Renal cortex interstitium (tissue), 11 donors: ENCODE measurements at regions not wholly inside any gene's neighbourhood (a gene's known extent, or its start where the extent isn't known, plus 50 kb on each side); places are given as distances from the start of the nearest gene placed in this dataset.

Source experiments
- DNase-seq, 11 donors: peaks; one replicate each; pipeline ENCODE4 v3.0.0-alpha.2; 2013; ENCODE audit warnings: low read depth in 9 of 11, low spot score in 4 of 11; ENCODE audit errors: extremely low read depth in 1 of 11

- no peak for DNase-seq
These were observed 170.4 kb downstream of the ZDHHC21 start for GRCh38 chr9:14522627-14523379.

- no peak for DNase-seq
These were observed 172.9 kb downstream of the ZDHHC21 start for GRCh38 chr9:14520341-14520740.

GRCh38 chr9:14517154-14517906 is 175.9 kb downstream of the ZDHHC21 start:
- DNase-seq: no peak

- no peak for DNase-seq
These were observed 176.6 kb downstream of the ZDHHC21 start for GRCh38 chr9:14516656-14517055.

GRCh38 chr9:14515571-14516198 is 177.5 kb downstream of the ZDHHC21 start:
- DNase-seq: no peak

- DNase-seq: no peak
These were observed 178.2 kb downstream of the ZDHHC21 start for GRCh38 chr9:14515049-14515448.

GRCh38 chr9:14512942-14513341 is 180.3 kb downstream of the ZDHHC21 start:
- DNase-seq: no peak

GRCh38 chr9:14511452-14511851 is 181.8 kb downstream of the ZDHHC21 start:
- DNase-seq: no peak

- DNase-seq: no peak
These were observed 184.3 kb downstream of the ZDHHC21 start for GRCh38 chr9:14508884-14509283.

- no peak for DNase-seq
These were observed 187.4 kb upstream of the NFIB start for GRCh38 chr9:14501366-14501765.

- DNase-seq: no peak
These were observed 186.8 kb upstream of the NFIB start for GRCh38 chr9:14500705-14501104.

- DNase-seq: no peak
These were observed 186.0 kb upstream of the NFIB start for GRCh38 chr9:14499976-14500375.

GRCh38 chr9:14498824-14499223 is 184.9 kb upstream of the NFIB start:
- DNase-seq: no peak

GRCh38 chr9:14497476-14497875 is 183.5 kb upstream of the NFIB start:
- DNase-seq: no peak

GRCh38 chr9:14488421-14489190 is 174.7 kb upstream of the NFIB start:
- DNase-seq: peak in 1 of 11 donors; percentile 1

GRCh38 chr9:14487547-14488185 is 173.7 kb upstream of the NFIB start:
- DNase-seq: no peak

GRCh38 chr9:14485366-14485765 is 171.4 kb upstream of the NFIB start:
- no peak for DNase-seq

- no peak for DNase-seq
These were observed 168.9 kb upstream of the NFIB start for GRCh38 chr9:14482856-14483255.

GRCh38 chr9:14480526-14480925 is 166.6 kb upstream of the NFIB start:
- no peak for DNase-seq
